Spinal cord (tissue), 9 donors: ENCODE measurements at regions not wholly inside any gene's neighbourhood (a gene's known extent, or its start where the extent isn't known, plus 50 kb on each side); places are given as distances from the start of the nearest gene placed in this dataset.

ENCODE experiments used
- DNase-seq, 6 donors: peaks; one replicate each; pipeline versions ENCODE4 v3.0.0 to v3.0.0-alpha.2; 2013 to 2015; ENCODE audit warnings: low spot score in 6 of 6, low read depth in 4 of 6
- H3K27ac ChIP-seq: one replicate; pipeline ENCODE4 v1.5.1; 2013; ENCODE audit warnings: low read depth, low read length, control low read depth
- H3K27me3 ChIP-seq: one replicate; pipeline ENCODE4 v1.6.1; 2013; ENCODE audit warnings: low read length; ENCODE audit not compliant: control insufficient read depth, insufficient read depth
- H3K36me3 ChIP-seq: one replicate; pipeline ENCODE4 v1.6.1; 2013; ENCODE audit warnings: low read length; ENCODE audit not compliant: control insufficient read depth, insufficient read depth
- H3K4me1 ChIP-seq: one replicate; pipeline ENCODE4 v1.6.1; 2013; ENCODE audit warnings: low read length; ENCODE audit not compliant: control insufficient read depth, insufficient read depth
- H3K4me3 ChIP-seq: one replicate; pipeline ENCODE4 v1.5.1; 2013; ENCODE audit warnings: low read depth, low read length, control low read depth
- H3K9me3 ChIP-seq: one replicate; pipeline ENCODE4 v1.6.1; 2013; ENCODE audit warnings: low read length; ENCODE audit not compliant: control insufficient read depth, insufficient read depth
- WGBS: methylation state at CpG from one replicate; pipeline ENCODE4 v1.1.5; 2013; ENCODE audit warnings: missing lambda C conversion rate; ENCODE audit not compliant: insufficient coverage; 5-methylcytosine and 5-hydroxymethylcytosine counted together
- donor health status: healthy.

GRCh38 chr1:188857526-188858087, 1620.1 kb downstream of the BRINP3 start:
- 89% methylated on average over 31 of the region's 31 CpGs for WGBS
- H3K9me3 ChIP-seq = peaks cover 1% of the 10 kb centered on the region
- H3K36me3 ChIP-seq = no peaks in the 10 kb centered on the region
- no peaks in the 10 kb centered on the region for H3K27me3 ChIP-seq
- no peak for DNase-seq
- H3K27ac ChIP-seq = no peak overlapping the region
- H3K4me1 ChIP-seq = no peaks in the 10 kb centered on the region
- no peak overlapping the region for H3K4me3 ChIP-seq

- H3K27me3 ChIP-seq = no peaks in the 10 kb centered on the region
- no peak overlapping the region for H3K4me3 ChIP-seq
- no peaks in the 10 kb centered on the region for H3K36me3 ChIP-seq
- no peaks in the 10 kb centered on the region for H3K9me3 ChIP-seq
- no peak overlapping the region for H3K27ac ChIP-seq
- peak in 1 of 6 donors; percentile 19 for DNase-seq
- H3K4me1 ChIP-seq = no peaks in the 10 kb centered on the region
Observed at GRCh38 chr1:188867614-188868013, 1610.0 kb downstream of the BRINP3 start.

GRCh38 chr1:188871164-188871563, 1606.5 kb downstream of the BRINP3 start:
- no peaks in the 10 kb centered on the region for H3K27me3 ChIP-seq
- no peaks in the 10 kb centered on the region for H3K36me3 ChIP-seq
- no CpG with 5 or more reads among the region's 1 CpG for WGBS
- no peak overlapping the region for H3K4me3 ChIP-seq
- peak in 1 of 6 donors; percentile 81 for DNase-seq
- H3K9me3 ChIP-seq = no peaks in the 10 kb centered on the region
- no peaks in the 10 kb centered on the region for H3K4me1 ChIP-seq
- no peak overlapping the region for H3K27ac ChIP-seq

- Histone ChIP-seq H3K27ac (no peak overlapping the region), H3K4me1 (no peaks in the 10 kb centered on the region), H3K9me3 (no peaks in the 10 kb centered on the region), H3K4me3 (no peak overlapping the region), H3K27me3 (no peaks in the 10 kb centered on the region), H3K36me3 (no peaks in the 10 kb centered on the region)
- DNase-seq = no peak
- no CpG with 5 or more reads among the region's 2 CpGs for WGBS
Observed at GRCh38 chr1:188872376-188872775, 1605.3 kb downstream of the BRINP3 start.

GRCh38 chr1:188877668-188878067, 1600.0 kb downstream of the BRINP3 start:
- no peaks in the 10 kb centered on the region for H3K36me3 ChIP-seq
- no peaks in the 10 kb centered on the region for H3K4me1 ChIP-seq
- no peaks in the 10 kb centered on the region for H3K27me3 ChIP-seq
- DNase-seq = peak in 1 of 6 donors; percentile 4
- H3K27ac ChIP-seq = no peak overlapping the region
- no peak overlapping the region for H3K4me3 ChIP-seq
- no peaks in the 10 kb centered on the region for H3K9me3 ChIP-seq
- WGBS = no CpG with 5 or more reads among the region's 2 CpGs

- no peaks in the 10 kb centered on the region for H3K9me3 ChIP-seq
Observed at GRCh38 chr1:188888386-188888785, 1589.3 kb downstream of the BRINP3 start.

GRCh38 chr1:188889166-188889565, 1588.5 kb downstream of the BRINP3 start:
- Histone ChIP-seq H3K36me3 (no peaks in the 10 kb centered on the region), H3K27ac (no peak overlapping the region), H3K27me3 (no peaks in the 10 kb centered on the region), H3K4me1 (no peaks in the 10 kb centered on the region), H3K4me3 (no peak overlapping the region), H3K9me3 (no peaks in the 10 kb centered on the region)
- DNase-seq = no peak
- 81% methylated on average over 3 of the region's 7 CpGs for WGBS

More at GRCh38 chr1:188888386-188888785, 1589.3 kb downstream of the BRINP3 start:
- 88% methylated on average over 1 of the region's 3 CpGs for WGBS
- Histone ChIP-seq H3K4me3 (no peak overlapping the region), H3K27ac (no peak overlapping the region), H3K4me1 (no peaks in the 10 kb centered on the region), H3K36me3 (no peaks in the 10 kb centered on the region), H3K27me3 (no peaks in the 10 kb centered on the region)
- no peak for DNase-seq

- Histone ChIP-seq H3K27ac (no peak overlapping the region), H3K36me3 (no peaks in the 10 kb centered on the region), H3K9me3 (no peaks in the 10 kb centered on the region), H3K4me1 (no peaks in the 10 kb centered on the region), H3K27me3 (no peaks in the 10 kb centered on the region), H3K4me3 (no peak overlapping the region)
- no CpG with 5 or more reads among the region's 4 CpGs for WGBS
- no peak for DNase-seq
Observed at GRCh38 chr1:188891958-188892357, 1585.7 kb downstream of the BRINP3 start.

GRCh38 chr1:188895611-188896010, 1582.1 kb downstream of the BRINP3 start:
- no peak overlapping the region for H3K27ac ChIP-seq
- H3K4me3 ChIP-seq = no peak overlapping the region
- no peaks in the 10 kb centered on the region for H3K9me3 ChIP-seq
- WGBS = no CpG with 5 or more reads among the region's 3 CpGs
- H3K27me3 ChIP-seq = no peaks in the 10 kb centered on the region
- DNase-seq = no peak
- no peaks in the 10 kb centered on the region for H3K36me3 ChIP-seq
- no peaks in the 10 kb centered on the region for H3K4me1 ChIP-seq

GRCh38 chr1:188903241-188903640, 1574.4 kb downstream of the BRINP3 start:
- H3K36me3 ChIP-seq = no peaks in the 10 kb centered on the region
- DNase-seq = no peak
- H3K4me1 ChIP-seq = no peaks in the 10 kb centered on the region
- H3K27me3 ChIP-seq = no peaks in the 10 kb centered on the region
- no peak overlapping the region for H3K27ac ChIP-seq
- no peaks in the 10 kb centered on the region for H3K9me3 ChIP-seq
- H3K4me3 ChIP-seq = no peak overlapping the region
